K562 (cell line): ENCODE measurements at regions not wholly inside any gene's neighbourhood (a gene's known extent, or its start where the extent isn't known, plus 50 kb on each side); places are given as distances from the start of the nearest gene placed in this dataset.

Experiments
- ATAC-seq: fragments of 200-7000 bp; cut with Tn5 transposase; 3 replicates; pipeline ENCODE4 v1.9.1; 2020; ENCODE audit warnings: moderate library complexity
- BruUV-seq: library from RNA; stranded (reverse); fragments of 400-500 nt; replicated peaks from 2 replicates; lab custom pipeline; 2021; lab: Mats Ljungman, UMichigan
- CTCF ChIA-PET: fragments of 300-600 bp; formaldehyde crosslinking; extraction: SDS; loops from one replicate; lab custom pipeline; 2021; ENCODE audit warnings: low intra/inter-chr PET ratio; lab: Yijun Ruan, JAX
- POLR2A ChIA-PET: fragments of 300-600, 350-650 bp; sonication (Branson Sonifier 250); formaldehyde crosslinking; extraction: SDS; loops from one replicate; lab custom pipeline; 2021; ENCODE audit warnings: antibody characterized with exemption, inconsistent platforms; lab: Yijun Ruan, JAX
- DNase-seq, 4 experiments: peaks; one replicate each; pipeline versions ENCODE4 v3.0.0 to v3.0.0-alpha.2; 2011 to 2018; ENCODE audit warnings: low spot score in 3 of 4, mixed read lengths in 3 of 4; ENCODE audit errors: extremely low read depth in 1 of 4
- FAIRE-seq: peaks from 2 replicates; lab custom pipeline; 2011; peaks lifted over from hg19 to GRCh38; lab: Jason Lieb, UNC
- H2AFZ ChIP-seq: 2 replicates; pipeline ENCODE4 v1.6.0; 2011; ENCODE audit warnings: low read depth, low read length, control low read depth, inconsistent platforms
- H3K27ac ChIP-seq: fragments of 200-600 bp; 3 replicates; pipeline ENCODE4 v1.8.0; 2011; ENCODE audit warnings: low read depth, mild to moderate bottlenecking, control low read depth, inconsistent platforms, low read length, moderate library complexity, mixed read lengths; ENCODE audit errors: extremely low read depth
- H3K27me3 ChIP-seq, 2 experiments: fragments of 300-600 bp in 1 of 2; 2 replicates in 1 of 2; 3 replicates in 1 of 2; pipeline versions ENCODE4 v1.6.0 to v1.8.0; 2011; ENCODE audit warnings: inconsistent platforms in 2 of 2, low read length in 2 of 2, mild to moderate bottlenecking in 1 of 2, mixed read lengths in 1 of 2, moderate library complexity in 1 of 2; ENCODE audit not compliant: control insufficient read depth in 2 of 2, insufficient read depth in 2 of 2
- H3K36me3 ChIP-seq: fragments of 300-600 bp; 3 replicates; pipeline ENCODE4 v1.8.0; 2011; ENCODE audit warnings: mild to moderate bottlenecking, low read length, inconsistent platforms; ENCODE audit not compliant: control insufficient read depth, insufficient read depth
- H3K4me1 ChIP-seq, 2 experiments: fragments of 200-600 bp in 1 of 2; replicated peaks in 1 of 2; 2 replicates in 1 of 2; 3 replicates in 1 of 2; pipeline versions ENCODE4 v1.5.1 to v1.8.0; 2011; ENCODE audit warnings: inconsistent platforms in 2 of 2, low read length in 2 of 2, mild to moderate bottlenecking in 1 of 2, mixed read lengths in 1 of 2, moderate library complexity in 1 of 2; ENCODE audit not compliant: control insufficient read depth in 2 of 2, insufficient read depth in 2 of 2
- H3K4me2 ChIP-seq: 2 replicates; pipeline ENCODE4 v1.6.1; 2011; ENCODE audit warnings: low read length, control low read depth, inconsistent platforms, mixed read lengths; ENCODE audit not compliant: insufficient read depth
- H3K4me3 ChIP-seq: fragments of 200-600 bp; sonication (generic), shearing (Covaris generic); 2 replicates; pipeline ENCODE4 v1.5.1; 2016; ENCODE audit warnings: control low read depth, inconsistent platforms
- H3K79me2 ChIP-seq: fragments of 200-600 bp; 3 replicates; pipeline ENCODE4 v1.8.0; 2011; ENCODE audit warnings: low read length, inconsistent platforms; ENCODE audit not compliant: control insufficient read depth, insufficient read depth
- H3K9ac ChIP-seq, 2 experiments: 2 replicates each; pipeline versions ENCODE4 v1.6.0 to v1.6.1; 2011; ENCODE audit warnings: low read depth in 2 of 2, low read length in 2 of 2, control low read depth in 1 of 2, inconsistent platforms in 1 of 2, mild to moderate bottlenecking in 1 of 2, mixed read lengths in 1 of 2; ENCODE audit not compliant: insufficient read depth in 1 of 2
- H3K9me1 ChIP-seq: one replicate; pipeline ENCODE4 v1.6.0; 2011; ENCODE audit warnings: inconsistent platforms, mild to moderate bottlenecking, low read length, moderate library complexity; ENCODE audit not compliant: control insufficient read depth, insufficient read depth
- H3K9me3 ChIP-seq: replicated peaks from 2 replicates; pipeline ENCODE4 v1.5.1; 2011; ENCODE audit warnings: low read depth, low read length, inconsistent platforms; ENCODE audit not compliant: control insufficient read depth, insufficient read depth
- H4K20me1 ChIP-seq: replicated peaks from 2 replicates; pipeline ENCODE4 v1.6.1; 2011; ENCODE audit warnings: low read length, inconsistent platforms, mixed read lengths; ENCODE audit not compliant: control insufficient read depth, insufficient read depth
- ARHGAP35 ChIP-seq: fragments of 450-650 bp; IDR thresholded peaks from 2 replicates; pipeline ENCODE4 v1.6.1; 2018; ENCODE audit not compliant: partially characterized antibody
- CAMTA2 ChIP-seq: fragments of 250-450 bp; sonication (Bioruptor Pico); conservative IDR thresholded peaks from 2 replicates; pipeline ENCODE4 v1.5.1; 2022
- NRF1 ChIP-seq, 2 experiments: fragments of 450-650 bp; IDR thresholded peaks in 1 of 2; conservative IDR thresholded peaks in 1 of 2; 2 replicates each; pipeline ENCODE4 v1.6.1; 2014; ENCODE audit warnings: mild to moderate bottlenecking in 2 of 2
- RBM17 ChIP-seq: fragments of 200-400 bp; formaldehyde crosslinking; IDR thresholded peaks from 2 replicates; pipeline ENCODE4 v1.6.1; 2017; ENCODE audit warnings: low read depth, mild to moderate bottlenecking, low read length, borderline replicate concordance
- SIRT6 ChIP-seq: IDR thresholded peaks from one replicate; pipeline ENCODE4 v1.6.1; 2012; ENCODE audit warnings: low read depth, mild to moderate bottlenecking, control low read depth, inconsistent platforms, low read length, moderate library complexity
- WGBS: fragments of 100-300 bp; shearing (Covaris generic); methylation state at CpG from one replicate; pipeline ENCODE4 v1.1.6; 2016; ENCODE audit warnings: low coverage, mixed read lengths; ENCODE audit not compliant: insufficient coverage; ENCODE audit errors: missing lambda C conversion rate; 5-methylcytosine and 5-hydroxymethylcytosine counted together
- in situ Hi-C: fragments of 300-500 bp; cut with MboI; formaldehyde crosslinking; loops from 4 replicates; pipeline ENCODE4 v1.15.0; 2018; ENCODE audit warnings: inconsistent platforms, mixed read lengths
- intact Hi-C: fragments of 100-400 bp; cut with micrococcal nuclease; formaldehyde crosslinking; loops from 2 replicates; pipeline ENCODE4 v1.14.2; 2022
- TF ChIP-seq, protein P1 (sequence below): fragments of 250-450 bp; sonication (Bioruptor Pico); IDR thresholded peaks from 2 replicates; pipeline ENCODE4 v1.4.0; 2020; ENCODE audit warnings: mild to moderate bottlenecking, moderate library complexity

DNA sequence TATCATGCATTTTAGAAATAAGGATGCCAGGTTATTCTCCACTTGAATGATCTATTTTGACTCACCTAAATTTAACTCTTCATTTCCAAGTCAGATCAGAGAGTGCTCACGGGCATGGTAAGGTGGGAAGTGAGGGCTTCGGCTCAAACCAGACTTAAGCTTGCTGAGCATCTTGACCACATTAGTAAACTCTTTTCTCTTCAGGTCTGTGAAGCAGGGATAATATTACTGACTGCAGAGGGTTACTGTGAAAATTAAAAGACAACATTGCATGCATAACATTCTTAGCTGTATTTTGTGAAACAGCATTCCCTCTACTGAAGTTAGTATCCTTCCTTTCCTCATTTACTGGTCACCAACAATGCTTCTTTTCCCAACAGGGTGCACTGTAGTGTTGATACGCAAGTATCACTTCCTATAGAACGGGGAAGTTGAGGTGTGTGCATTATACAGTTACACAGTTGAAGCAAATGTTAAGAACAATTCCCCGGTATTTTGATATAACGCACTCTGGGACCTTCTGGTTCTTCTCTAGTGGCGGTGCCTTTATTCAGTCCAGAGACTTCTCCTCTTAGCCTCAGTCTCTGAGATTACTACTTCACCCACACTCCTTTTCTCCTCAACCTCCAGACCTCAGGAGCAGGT is 74.1 kb upstream of the MNS1 start:
- no peak for TF ChIP-seq RBM17
- no peak for TF ChIP-seq NRF1 (conservative IDR thresholded peaks at IDR 0.05 in 1 of 2, IDR thresholded peaks at IDR 0.05 in 1 of 2)
- TF ChIP-seq, protein P1, sequence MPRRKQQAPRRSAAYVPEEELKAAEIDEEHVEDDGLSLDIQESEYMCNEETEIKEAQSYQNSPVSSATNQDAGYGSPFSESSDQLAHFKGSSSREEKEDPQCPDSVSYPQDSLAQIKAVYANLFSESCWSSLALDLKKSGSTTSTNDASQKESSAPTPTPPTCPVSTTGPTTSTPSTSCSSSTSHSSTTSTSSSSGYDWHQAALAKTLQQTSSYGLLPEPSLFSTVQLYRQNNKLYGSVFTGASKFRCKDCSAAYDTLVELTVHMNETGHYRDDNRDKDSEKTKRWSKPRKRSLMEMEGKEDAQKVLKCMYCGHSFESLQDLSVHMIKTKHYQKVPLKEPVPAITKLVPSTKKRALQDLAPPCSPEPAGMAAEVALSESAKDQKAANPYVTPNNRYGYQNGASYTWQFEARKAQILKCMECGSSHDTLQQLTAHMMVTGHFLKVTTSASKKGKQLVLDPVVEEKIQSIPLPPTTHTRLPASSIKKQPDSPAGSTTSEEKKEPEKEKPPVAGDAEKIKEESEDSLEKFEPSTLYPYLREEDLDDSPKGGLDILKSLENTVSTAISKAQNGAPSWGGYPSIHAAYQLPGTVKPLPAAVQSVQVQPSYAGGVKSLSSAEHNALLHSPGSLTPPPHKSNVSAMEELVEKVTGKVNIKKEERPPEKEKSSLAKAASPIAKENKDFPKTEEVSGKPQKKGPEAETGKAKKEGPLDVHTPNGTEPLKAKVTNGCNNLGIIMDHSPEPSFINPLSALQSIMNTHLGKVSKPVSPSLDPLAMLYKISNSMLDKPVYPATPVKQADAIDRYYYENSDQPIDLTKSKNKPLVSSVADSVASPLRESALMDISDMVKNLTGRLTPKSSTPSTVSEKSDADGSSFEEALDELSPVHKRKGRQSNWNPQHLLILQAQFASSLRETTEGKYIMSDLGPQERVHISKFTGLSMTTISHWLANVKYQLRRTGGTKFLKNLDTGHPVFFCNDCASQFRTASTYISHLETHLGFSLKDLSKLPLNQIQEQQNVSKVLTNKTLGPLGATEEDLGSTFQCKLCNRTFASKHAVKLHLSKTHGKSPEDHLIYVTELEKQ (CRISPR knock-in tag), result no peak
- no peak for TF ChIP-seq CAMTA2 (CRISPR knock-in tag)
- no peak for TF ChIP-seq ARHGAP35
- no peak for TF ChIP-seq SIRT6
- ATAC-seq (no peak), DNase-seq (no peak), FAIRE-seq (no peak)
- Histone ChIP-seq H3K9ac (no peak overlapping the region), H3K4me1 (peaks cover 0 to 4% of the 10 kb centered on the region in 2 experiments; a peak in 1 of 5 replicates), H3K27ac (no peak overlapping the region), H4K20me1 (no peaks in the 10 kb centered on the region), H3K4me3 (no peak overlapping the region), H3K9me1 (no peaks in the 10 kb centered on the region), H2AFZ (no peak overlapping the region), H3K36me3 (no peaks in the 10 kb centered on the region), H3K4me2 (no peak overlapping the region), H3K79me2 (no peaks in the 10 kb centered on the region), H3K27me3 (peaks cover 0 to 5% of the 10 kb centered on the region in 2 experiments; a peak in 3 of 5 replicates), H3K9me3 (no peaks in the 10 kb centered on the region)
- ChIA-PET CTCF (no interaction called here), POLR2A (no interaction called here)
- BruUV-seq, result no TSS peak
- in situ Hi-C loops, result no loop called here
- 7% methylated on average over 7 of the region's 7 CpGs for WGBS
- intact Hi-C loops, result no loop called here
